HS-27A (cell line): ENCODE measurements at regions not wholly inside any gene's neighbourhood (a gene's known extent, or its start where the extent isn't known, plus 50 kb on each side); places are given as distances from the start of the nearest gene placed in this dataset.
"Not testable (repeated sequence)": the region's sequence is repeated elsewhere in the genome, so short reads cannot be mapped to it uniquely, and the experiment has no call there.

Source experiments
- DNase-seq: peaks from one replicate; pipeline ENCODE4 v3.0.0-alpha.2; 2012; ENCODE audit warnings: low read depth, missing footprints

DNA sequence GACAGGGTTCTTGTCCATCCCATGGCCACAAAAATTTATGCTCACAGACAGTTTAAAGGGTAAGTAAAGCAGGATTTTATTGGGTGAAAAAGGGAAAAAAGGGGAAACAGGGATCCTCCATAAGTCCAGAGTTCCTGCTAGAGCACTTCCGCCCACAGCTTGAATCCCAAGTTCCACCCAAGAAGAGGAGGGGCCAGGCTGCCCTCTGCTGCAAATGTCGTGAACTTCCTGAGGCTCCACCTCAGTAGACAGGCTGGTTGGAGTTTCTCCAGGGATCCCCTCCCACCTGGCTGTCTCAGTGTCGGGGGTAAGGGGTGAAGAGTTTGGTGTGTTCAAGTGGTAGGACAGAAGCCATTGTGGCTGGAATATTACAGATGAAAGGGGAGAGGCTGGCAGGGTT, 275.0 kb upstream of the SGCD start:
- DNase-seq: no peak

GRCh38 chr5:156052656-156053055, 274.3 kb upstream of the SGCD start:
- DNase-seq: no peak

DNA sequence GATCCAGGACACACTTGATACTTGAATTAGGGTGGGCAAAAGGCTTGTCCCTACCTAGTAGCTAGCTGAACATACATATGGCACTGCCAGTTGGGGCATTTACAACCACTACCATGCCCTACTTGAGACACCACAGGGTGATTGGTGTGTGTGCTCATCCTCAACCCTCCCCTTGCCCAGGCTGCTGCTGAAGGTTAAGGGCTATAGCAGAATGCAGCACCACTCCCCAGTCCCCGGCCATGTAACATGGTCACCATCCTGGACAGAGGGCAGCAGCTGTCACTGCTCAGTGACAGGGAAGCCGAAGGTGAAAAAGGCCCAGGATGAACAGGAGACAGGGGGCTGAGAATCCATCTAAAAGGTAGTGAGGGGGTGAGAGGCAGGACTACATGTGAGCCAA, 273.9 kb upstream of the SGCD start:
- no peak for DNase-seq

GRCh38 chr5:156076912-156077311, 250.1 kb upstream of the SGCD start:
- no peak for DNase-seq

DNA sequence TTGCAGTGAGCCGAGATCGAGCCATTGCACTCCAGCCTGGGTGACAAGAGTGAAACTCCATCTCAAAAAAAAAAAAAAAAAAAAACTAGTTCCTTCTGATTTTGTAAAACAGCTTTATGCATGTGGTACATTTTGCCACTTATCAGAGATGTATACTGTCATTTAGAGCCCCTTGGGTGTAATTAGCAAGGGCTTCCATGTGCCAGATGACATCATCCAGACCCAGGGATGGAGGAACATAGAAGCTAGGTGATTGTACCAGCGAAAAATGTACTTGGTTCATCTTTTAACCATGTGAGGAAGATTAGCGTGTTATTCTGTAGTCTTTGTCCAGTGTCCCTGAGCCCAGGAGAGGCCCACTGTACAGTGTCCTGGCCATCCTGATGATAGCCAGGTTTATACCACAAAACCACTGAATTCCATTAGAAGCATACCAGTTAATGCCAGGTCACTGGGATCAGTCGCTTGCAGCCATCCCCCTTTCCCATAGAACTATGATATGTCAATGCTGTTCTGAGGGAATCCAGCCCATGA, 239.3 kb upstream of the SGCD start:
- DNase-seq: no peak

DNA sequence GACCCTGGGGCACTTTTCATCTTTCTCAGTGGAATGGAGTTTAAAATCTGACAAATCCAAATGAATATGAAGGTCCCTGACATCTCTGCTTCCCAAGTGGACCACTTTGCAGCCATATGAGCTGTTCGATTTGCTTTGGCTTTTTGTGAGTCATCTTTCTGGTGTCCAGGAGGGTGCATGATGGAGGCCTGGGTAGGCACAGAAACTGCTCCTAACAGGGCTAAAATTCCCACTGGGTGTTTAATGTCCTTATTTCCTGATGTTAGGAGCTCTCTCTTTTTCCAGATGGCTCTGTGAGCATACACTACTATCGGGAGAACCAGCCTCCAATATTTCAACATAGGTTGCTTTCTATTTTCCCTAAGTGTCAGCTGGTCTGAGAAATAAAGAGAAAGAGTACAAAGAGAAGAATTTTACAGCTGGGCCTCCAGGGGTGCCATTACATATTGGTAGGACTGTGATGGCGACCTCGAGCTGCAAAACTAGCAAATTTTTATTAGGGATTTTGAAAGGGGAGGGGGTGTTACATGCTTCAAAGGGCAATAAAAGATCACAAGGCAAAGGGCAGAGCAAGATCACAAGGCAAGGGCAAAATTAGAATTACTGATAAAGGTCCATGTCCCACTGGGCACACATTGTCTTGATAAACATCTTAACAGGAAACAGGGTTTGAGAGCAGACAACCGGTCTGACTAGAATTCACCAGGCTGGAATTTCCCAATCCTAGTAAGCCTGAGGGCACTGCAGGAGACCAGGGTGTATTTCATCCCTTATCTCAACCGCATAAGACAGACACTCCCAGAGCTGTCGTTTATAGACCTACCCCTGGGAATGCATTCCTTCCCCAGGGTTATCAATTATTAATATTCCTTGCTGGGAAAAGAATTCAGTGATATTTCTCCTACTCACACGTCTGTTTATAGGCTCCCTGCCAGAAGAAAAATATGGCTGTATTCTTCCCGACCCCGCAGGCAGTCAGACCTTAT, 236.7 kb upstream of the SGCD start:
- not testable (repeated sequence) for DNase-seq

- no peak for DNase-seq
Observed at GRCh38 chr5:156093024-156093423, 233.9 kb upstream of the SGCD start.

GRCh38 chr5:156094001-156094400, 233.0 kb upstream of the SGCD start:
- no peak for DNase-seq

DNA sequence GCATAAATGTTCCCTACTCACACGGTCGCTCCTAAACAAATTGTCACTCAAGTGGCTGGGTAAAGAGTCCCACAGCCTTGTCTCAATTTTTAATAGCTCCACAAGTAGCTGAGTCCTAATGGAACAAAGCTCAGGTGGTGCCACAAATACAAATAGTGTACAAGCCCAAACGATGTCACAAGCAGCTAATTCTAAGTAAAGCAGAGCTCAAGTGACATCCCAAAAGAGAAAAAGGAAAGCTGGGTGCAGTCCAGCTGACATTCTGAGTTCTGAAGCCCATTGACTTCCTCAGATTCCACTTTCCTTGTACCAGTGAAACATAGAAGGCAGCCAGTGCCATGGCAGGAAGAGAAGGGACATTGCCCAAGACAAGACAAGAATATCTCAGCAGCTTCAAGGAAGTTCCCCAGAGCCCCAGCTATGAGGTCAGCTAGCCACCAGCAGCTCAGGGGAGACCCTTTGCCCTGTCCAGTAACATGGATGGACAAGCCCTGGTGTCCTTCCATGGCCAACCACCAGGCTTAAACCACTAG, 231.2 kb upstream of the SGCD start:
- no peak for DNase-seq

- DNase-seq: no peak
Observed at GRCh38 chr5:156096259-156096658, 230.7 kb upstream of the SGCD start.

GRCh38 chr5:156103155-156103885, 223.6 kb upstream of the SGCD start:
- DNase-seq: no peak

- no peak for DNase-seq
Observed at GRCh38 chr5:156109317-156110023, 217.5 kb upstream of the SGCD start.

DNA sequence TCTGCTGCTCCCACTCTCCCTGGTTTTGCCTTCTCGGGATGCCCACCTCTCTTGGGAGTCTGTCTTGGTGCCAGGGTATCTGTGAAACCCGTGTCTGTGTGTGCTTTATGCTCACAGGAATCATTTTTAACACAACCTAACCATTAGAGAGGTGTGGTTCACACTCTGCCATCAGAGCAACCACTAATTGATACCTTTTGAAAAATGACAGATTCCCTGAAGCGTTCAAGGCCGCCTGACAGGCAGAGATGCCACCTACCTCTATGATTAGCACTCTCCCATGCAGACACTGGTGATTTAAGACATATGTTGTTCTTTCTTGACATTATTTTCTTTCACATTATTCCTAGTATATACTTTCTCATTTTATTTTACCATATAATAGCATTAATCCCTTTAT, 207.3 kb upstream of the SGCD start:
- DNase-seq: no peak

DNA sequence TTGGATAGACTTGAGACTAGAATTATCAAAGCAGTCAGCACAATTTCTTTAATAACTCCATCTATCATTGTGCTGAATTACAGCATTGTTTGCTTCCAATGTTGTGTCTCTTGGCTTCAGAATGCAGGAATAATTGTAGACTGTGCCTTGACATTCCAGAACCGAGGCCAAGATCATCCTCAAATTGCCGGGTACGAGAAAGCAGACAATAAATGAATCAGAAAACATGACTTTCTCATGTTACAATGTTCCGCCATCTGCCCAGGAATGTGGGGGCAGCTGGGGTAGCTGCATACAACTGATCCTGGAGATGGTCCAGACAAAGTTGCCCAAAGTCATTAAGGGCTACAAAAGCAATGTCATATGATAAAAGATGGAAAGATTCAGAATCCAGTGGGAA, 206.2 kb upstream of the SGCD start:
- DNase-seq: no peak

GRCh38 chr5:156121234-156121633, 205.7 kb upstream of the SGCD start:
- DNase-seq: no peak

DNA sequence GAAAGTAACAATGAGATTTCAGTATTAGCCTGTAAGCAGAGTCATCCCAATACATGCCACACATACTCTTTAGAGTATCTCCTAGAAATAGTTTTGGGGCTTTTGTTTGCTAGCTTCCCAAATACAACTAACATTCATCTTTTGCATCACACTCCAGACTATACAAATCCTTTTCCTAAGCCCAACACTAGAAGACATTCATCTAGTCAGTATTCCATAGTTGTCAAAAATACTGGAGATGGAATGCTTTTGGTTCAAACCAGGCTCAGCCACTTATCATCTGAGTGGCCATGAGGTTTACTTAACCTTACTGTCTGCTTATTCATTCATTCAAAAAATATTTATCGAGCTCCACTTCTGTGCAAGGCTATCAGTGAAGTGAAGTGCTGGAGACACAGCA, 205.1 kb upstream of the SGCD start:
- DNase-seq: no peak

DNA sequence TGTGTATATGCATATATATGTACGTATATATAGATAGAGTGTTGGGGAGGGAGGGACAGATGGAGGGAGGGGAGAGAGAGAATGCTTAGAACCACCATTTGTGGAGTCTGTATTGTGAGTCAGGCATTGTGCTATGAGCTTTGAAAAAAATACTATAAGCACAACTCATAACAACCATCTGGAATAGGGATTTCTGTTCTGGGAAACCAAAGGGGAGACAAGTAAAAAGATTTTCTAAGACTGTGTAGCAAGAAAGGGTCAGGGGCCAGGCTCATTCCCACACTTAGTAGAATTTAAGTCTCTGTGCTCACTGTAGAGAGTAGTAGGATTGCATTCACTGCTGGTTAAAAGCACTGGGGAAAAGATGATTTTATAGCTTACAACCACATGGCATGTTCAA, 202.3 kb upstream of the SGCD start:
- DNase-seq: no peak

- no peak for DNase-seq
Observed at GRCh38 chr5:156125118-156125517, 201.8 kb upstream of the SGCD start.

- no peak for DNase-seq
Observed at GRCh38 chr5:156126716-156127115, 200.2 kb upstream of the SGCD start.

DNA sequence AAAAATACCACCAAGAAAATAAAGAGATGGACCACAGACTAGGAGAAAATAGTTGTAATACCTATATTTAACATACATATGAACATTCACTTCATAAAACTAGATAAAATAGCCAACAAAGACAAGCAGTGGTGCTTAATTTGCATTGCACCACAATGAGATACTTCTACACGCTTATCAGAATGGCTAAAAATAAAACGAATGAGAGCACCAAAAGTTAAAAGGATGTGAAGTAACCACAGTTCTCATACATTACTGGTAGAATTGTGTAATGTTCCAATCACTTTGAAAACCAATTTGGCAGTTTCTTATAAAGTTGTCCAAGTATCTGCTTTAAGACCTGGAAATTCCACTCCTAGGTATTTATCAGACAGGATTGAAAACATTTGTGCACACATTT, 198.9 kb upstream of the SGCD start:
- no peak for DNase-seq

- no peak for DNase-seq
Observed at GRCh38 chr5:156134216-156134615, 192.7 kb upstream of the SGCD start.

DNA sequence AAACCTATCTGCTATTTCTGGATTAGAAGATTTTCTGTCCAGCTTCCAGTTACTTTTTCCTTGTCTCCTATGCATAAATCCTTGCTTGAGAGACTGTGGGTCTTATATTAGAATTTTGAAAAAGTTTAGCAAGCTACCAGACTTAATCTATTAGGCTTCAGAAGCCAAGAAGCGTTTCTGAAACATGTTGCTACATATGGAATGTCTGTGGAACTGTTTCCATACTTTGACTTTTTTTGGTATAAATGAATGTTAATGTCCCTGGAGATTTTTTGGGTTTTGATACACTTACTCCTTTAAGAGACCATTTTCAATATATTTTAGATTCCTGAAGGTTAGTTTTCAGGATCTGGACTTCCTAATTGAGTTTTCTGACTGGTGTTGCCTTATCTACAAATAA, 191.4 kb upstream of the SGCD start:
- no peak for DNase-seq
